GM12891 (cell line): ENCODE measurements at regions not wholly inside any gene's neighbourhood (a gene's known extent, or its start where the extent isn't known, plus 50 kb on each side); places are given as distances from the start of the nearest gene placed in this dataset.

Source experiments
- POLR2A ChIP-seq: IDR thresholded peaks from 2 replicates; pipeline ENCODE4 v1.6.1; 2011; ENCODE audit warnings: low read depth, low read length, control low read depth
- POLR2AphosphoS5 ChIP-seq: IDR thresholded peaks from 2 replicates; pipeline ENCODE4 v1.6.1; 2011; ENCODE audit warnings: low read depth, low read length, control low read depth
- POU2F2 ChIP-seq: IDR thresholded peaks from 2 replicates; pipeline ENCODE4 v1.6.1; 2011; ENCODE audit warnings: low read depth, mild to moderate bottlenecking, control low read depth, low read length, moderate library complexity
- SPI1 ChIP-seq: IDR thresholded peaks from 2 replicates; pipeline ENCODE4 v1.6.1; 2011; ENCODE audit warnings: low read depth, low read length, control low read depth
- TAF1 ChIP-seq: IDR thresholded peaks from 2 replicates; pipeline ENCODE4 v1.6.1; 2011; ENCODE audit warnings: low read depth, low read length, control low read depth

DNA sequence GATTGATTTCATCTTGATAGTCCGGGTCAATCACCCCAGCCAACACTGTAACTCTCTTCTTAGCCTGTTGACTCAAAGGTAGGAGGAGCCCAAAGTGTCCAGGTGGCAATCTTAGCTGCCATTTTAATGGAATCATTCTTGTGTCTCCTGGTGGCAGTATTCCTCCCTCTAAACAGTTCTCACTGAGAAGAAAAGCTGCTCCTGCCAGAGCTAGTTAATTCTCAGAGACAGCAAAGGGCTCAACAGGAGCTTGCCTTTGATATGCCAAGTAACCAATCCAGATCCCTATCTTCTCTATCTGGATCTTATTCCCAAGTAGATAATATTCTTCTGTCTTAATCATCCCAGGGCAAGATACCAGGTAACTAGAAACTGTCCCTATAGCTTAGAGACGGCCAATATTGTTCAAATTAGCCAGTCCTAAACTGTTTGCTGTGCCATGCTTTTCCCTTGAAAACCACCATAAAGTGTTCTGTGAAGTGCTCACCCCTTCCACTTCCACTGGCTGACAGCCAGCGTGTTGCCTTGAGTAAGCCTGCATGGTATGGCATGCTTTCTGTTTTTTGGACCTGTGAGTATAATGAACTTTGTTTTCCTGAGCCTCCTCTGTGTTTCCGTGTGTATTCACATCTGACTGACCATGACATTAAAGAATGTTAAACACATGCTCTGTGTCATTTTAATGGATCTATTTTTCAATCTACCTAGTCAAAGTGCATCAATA, 463.7 kb upstream of the SLITRK5 start:
- TF ChIP-seq TAF1 (no peak), POLR2A (no peak), POLR2AphosphoS5 (no peak), SPI1 (no peak), POU2F2 (no peak)
